Adipose tissue (tissue), 3 donors: ENCODE measurements at regions not wholly inside any gene's neighbourhood (a gene's known extent, or its start where the extent isn't known, plus 50 kb on each side); places are given as distances from the start of the nearest gene placed in this dataset.
A peak's percentile ranks its signal among the peaks of the same experiment; 100 is the strongest.

Source experiments
- H3K27ac ChIP-seq: one replicate; pipeline ENCODE4 v1.5.1; 2013; ENCODE audit warnings: low read depth, low read length
- WGBS, 3 donors: extraction: QIAGEN DNeasy Blood & Tissue Kit; methylation state at CpG; one replicate each; pipeline ENCODE4 v1.1.7; 2013; 5-methylcytosine and 5-hydroxymethylcytosine counted together
- donor health status: healthy with polysubstance abuse.
- donor health status: Bipolar disorder and iron deficiency.
- donor health status: healthy.

DNA sequence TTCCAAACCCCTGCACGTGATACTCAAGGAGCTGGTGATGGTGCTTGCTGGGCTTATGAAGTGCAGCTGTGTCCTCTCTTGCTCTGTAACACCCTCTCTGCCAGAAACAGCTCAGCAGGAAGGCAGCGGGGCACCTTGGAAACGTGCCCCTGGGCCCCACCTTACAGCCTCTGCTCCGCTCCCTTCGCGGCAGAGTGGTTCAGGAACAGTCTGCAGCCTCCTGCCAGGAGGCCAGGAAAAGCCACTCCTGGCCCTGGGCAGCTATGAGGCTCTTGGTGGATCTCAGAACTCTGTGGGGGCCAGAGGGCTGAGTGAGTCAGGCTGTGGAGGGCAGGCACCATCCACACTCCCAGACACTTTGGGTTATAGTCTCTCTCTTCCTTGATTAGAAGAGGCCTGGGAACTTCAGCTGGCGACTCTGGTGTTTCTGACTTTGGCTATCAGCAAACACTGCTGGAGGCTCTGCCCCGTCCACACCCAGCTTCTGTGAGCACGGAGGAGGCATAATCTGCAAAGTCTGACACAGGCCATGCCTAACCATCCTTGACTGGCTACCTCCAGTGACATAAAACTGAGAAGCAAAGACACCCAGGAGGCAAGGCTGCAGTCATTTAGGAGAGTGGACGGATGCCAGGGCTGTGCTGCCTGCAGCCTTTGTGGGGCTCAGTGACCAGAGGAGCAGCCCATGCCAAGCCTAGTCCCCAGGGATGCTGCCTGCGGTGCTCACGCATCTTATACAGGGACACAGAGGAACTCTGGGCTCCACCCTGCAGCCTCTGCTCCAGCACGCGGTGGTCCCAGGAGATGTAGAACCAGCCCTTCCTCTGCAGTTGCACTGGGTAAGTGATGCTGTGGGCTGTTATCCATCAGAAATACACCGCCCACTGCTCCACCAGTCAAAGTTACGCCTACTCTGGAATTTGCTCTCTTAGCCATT is 65.3 kb downstream of the METRNL start:
- peak overlapping the region; percentile 6 for H3K27ac ChIP-seq
- WGBS, 3 donors, result 55 to 70% (median 59%) methylated on average over 16 of the region's 16 CpGs

DNA sequence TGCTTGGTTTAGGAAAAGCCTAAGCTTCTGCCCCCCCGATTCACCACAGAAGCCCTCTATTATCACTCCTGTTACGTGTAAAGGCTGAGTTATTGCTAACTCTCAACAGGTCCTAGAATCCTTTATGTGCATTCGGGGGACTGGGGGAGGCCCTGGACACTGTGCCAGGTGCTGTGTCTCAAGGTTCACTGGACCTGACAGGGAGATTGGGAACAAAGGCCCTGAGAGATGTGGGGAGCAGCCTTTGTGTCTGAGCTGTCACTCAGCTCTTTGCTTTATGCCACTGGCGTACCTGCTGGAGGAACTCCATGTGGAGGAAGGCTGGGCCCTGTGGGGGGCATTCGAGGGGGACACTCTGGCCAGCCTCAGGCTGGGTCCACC is 65.9 kb downstream of the METRNL start:
- 61 to 68% (median 62%) methylated on average over 5 of the region's 5 CpGs for WGBS, 3 donors
- no peak overlapping the region for H3K27ac ChIP-seq

DNA sequence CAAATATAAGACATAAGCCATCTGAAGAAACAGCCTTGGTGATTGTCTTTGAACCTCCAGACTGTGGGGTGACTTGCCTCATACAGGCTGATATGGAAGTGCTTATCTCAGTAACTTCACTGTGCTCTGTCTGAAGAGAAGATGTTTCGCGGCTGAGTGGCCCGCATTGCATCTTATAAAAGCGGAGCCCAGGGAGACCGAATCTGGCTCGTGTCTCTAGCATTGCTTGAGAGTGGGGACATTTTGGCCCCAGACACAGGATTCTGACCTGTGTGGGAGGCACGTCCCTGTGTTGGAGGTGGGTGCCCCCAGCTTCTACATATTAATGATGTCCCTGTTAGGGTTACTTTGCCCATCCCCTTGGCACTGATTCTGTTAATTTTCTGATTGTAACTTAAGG is 66.4 kb downstream of the METRNL start:
- H3K27ac ChIP-seq, result no peak overlapping the region
- WGBS, 3 donors, result 91 to 92% (median 92%) methylated on average over 7 of the region's 7 CpGs

DNA sequence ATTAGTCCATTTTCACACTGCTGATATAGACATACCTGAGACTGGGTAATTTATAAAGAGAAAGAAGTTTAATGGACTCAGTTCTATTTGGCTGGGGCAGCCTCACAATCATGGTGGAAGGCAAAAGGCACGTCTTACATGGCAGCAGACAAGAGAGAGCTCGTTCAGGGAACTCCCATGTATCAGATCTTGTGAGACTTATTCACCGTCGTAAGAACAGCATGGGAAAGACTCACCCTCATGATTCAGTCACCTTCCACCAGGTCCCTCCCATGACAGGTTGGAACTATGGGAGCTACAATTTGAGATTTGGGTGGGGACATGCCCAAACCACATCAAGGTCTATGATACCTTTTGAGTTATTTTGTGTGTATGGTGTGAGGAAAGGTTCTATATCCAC is 66.9 kb downstream of the METRNL start:
- no peak overlapping the region for H3K27ac ChIP-seq
- WGBS, 3 donors, result 77 to 89% (median 88%) methylated on average over 4 of the region's 4 CpGs

DNA sequence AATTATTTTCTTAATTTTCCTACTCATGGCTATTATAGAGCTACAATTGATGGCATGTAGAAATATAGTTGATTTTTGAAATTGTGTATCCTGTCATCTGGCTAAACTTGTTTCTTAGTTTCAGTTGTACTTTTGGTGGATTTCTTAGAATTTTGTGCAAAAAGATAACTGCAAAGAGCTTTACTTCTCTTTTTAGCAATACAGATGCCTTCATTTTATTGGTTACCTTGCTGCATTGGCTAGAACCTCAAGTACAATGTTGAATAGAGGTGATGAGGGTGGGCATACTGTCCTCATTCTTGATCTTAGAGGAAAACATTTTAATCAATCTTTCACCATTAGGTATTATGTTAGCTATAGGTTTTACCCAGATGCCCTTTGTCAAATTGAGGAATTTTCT is 67.9 kb downstream of the METRNL start:
- no peak overlapping the region for H3K27ac ChIP-seq

DNA sequence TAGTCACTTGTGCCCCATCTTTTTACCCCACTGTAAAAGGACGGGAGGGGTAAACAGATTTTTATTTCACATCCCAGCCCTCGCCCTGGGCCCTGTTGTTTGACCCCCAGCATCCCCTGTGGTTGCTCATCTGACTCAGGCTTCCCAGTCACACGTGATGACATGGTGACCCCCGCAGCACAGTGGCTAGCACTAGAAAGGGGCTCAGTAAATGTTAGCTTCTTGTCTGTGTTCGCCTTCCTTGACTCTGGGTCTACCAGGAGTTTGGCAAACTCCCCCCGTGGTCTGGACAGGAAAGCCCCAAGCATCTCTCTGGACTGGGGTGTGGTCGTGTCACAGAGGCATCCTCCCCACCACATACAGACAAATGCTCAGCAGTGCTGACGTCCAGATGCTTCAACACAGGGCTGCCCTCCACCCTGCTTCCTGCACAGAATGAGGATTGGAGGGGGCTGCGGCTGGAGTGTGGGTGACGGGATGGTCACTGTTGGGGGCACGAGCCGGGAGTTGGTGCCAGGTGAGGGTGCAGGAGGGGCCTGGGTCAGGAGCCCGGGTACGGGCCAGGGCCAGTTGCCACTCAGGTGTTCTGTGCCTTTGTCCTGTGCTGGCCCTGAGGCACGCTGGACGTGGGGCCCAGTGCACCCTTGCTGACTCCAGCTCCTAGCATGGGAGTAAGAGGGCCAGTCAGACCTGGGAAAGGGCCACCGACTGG is 69.1 kb downstream of the METRNL start:
- WGBS, 3 donors, result 84 to 87% (median 85%) methylated on average over 17 of the region's 17 CpGs
- H3K27ac ChIP-seq, result no peak overlapping the region

DNA sequence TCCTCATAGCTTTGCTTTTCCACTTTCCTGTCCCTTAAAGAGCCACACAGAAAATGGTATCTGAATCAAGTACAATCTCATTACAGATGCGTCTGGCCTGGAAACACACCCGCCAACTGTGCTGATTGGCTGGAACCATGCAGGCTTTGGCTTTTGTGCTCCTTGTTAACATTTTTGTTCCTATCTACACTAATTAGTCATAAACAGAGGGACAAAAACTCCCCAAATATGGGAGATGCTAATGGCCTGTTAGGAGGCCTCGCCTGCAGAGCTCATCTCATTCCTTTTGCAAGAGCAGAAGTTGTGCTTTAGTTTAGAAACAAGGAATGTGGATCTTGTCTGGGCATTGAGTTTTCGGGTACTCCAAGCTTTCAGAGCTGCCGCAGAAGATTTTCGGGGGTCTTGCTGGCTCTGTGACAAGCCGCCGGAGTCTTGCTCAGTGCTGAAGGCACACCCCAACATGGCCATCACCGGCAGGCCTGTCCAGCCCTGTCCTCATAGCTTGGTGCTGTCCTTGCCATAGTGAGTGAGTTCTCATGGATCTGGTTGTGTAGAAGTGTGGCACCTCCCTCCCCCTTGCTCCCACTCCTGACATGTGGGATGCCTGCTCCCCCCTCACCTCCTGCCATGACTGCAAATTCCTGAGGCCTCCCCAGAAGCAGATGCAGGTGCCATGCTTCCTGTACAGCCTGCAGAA is 69.8 kb downstream of the METRNL start:
- WGBS, 3 donors, result 94 to 95% (median 94%) methylated on average over 9 of the region's 9 CpGs
- no peak overlapping the region for H3K27ac ChIP-seq

DNA sequence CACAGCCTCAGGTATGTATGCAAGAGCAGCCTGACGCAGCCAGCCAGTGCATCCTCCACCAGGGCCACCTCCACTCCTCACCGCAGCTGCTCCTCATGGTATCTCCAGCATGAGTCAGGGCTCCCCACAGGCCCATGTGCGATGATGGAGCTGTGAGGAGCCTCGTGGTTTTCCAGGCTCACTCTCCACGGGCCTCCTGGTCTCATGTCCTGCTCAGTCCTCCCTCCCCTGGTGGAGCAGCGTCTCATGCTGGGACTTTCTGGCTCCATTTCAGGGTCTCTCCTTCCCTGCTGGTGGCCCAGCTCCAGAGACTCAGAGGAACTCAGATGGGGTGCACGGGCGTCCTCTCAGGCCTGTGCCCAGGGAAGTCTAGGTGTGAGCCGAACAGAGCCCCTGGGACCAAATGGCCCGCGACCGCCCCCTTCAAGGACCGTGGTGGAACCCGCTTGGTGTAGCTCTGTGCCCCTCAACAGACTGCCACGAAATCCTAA is 70.4 kb downstream of the METRNL start:
- 84 to 91% (median 90%) methylated on average over 15 of the region's 15 CpGs for WGBS, 3 donors

DNA sequence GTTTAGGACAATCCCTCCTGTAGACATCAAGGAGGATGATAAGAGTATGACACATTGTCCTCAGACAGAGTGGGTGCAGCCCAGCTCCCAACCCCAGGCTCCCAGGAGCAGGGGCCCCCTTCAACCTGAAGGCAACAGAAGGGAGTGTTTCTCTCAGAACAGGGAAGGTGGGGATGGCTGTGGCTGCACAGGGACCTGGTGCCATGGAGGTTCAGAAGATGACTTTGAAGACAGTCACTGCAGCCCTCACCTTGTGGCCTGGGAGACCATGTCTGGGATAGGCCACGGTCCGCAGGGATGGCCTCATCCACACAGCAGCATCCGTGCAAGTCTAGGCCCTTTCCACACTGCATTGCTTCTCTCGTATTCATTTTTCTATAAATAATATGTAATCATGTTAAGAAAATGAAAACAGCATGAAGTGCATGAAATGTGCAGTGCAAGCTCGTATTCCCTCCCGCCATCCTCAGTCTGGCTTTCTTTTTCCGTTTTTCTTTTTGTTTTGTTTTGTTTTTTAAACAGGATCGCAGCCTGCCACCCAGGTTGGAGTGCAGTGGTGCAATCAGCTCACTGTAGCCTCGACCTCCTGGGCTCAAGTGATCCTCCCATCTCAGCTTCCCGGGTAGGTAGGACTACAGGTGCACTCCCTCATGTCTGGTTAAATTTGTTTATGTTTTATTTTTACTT is 71.1 kb downstream of the METRNL start:
- 83 to 89% (median 84%) methylated on average over 10 of the region's 10 CpGs for WGBS, 3 donors
- no peak overlapping the region for H3K27ac ChIP-seq

More for the DNA sequence above, 70.4 kb downstream of the METRNL start:
- H3K27ac ChIP-seq, result no peak overlapping the region

DNA sequence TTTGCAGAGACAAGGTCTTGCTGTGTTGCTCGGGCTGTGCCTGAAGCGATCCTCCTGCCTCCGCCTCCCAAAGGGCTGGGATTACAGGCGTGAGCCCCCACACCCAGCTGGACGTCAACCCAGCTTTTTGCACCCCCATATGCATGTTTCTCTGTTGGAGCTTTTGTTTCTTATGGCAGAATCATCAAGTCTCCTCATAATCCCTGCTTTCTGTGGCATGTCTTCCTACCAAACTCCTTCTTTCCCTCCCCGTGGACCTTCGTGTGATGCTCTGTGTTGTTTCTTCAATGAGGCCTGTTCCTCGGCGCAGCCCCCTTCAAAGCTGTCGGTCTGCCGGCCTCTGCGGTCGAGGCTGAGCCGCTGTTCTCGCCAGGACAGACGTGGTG is 71.6 kb downstream of the METRNL start:
- H3K27ac ChIP-seq, result no peak overlapping the region
- WGBS, 3 donors, result 70 to 88% (median 82%) methylated on average over 16 of the region's 16 CpGs

DNA sequence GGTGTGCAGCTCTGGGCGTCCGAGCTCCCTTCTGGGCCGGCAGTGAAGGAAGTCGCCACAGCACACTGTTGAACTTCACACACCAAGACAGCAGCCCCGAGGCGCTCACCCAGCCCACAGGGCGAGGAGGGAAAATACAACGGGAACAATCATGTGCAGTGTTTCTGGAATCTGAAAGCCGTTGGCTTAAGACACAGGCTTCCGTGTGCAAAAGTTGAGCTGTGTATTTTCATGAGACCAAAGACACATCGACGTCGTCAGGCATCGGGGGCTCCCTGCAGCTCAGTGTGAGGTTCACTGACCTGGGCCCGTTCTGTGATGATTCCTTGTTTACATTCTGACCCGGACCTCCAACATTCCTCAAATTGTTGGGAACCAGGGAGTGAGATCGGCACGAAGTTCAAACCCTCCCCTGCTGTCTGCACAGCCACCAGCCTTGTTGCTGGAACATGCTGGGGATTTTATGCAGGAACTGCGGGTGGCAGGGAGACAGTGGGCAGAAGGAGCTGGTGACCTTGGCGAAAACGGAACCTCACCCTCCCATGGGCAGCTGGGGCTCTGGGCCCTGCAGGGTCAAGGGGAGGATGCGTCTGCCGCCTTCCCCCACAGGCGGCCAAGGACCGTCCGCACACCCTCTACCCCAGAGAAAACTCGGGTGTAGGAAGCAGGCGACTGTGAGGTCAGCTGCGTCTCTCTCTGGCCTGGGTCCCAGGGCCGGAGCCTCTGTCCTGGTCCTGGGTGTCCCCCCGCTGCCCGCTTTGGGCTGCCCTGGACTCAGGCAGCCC is 72.2 kb downstream of the METRNL start:
- no peak overlapping the region for H3K27ac ChIP-seq
- WGBS, 3 donors, result 53 to 74% (median 61%) methylated on average over 32 of the region's 32 CpGs

DNA sequence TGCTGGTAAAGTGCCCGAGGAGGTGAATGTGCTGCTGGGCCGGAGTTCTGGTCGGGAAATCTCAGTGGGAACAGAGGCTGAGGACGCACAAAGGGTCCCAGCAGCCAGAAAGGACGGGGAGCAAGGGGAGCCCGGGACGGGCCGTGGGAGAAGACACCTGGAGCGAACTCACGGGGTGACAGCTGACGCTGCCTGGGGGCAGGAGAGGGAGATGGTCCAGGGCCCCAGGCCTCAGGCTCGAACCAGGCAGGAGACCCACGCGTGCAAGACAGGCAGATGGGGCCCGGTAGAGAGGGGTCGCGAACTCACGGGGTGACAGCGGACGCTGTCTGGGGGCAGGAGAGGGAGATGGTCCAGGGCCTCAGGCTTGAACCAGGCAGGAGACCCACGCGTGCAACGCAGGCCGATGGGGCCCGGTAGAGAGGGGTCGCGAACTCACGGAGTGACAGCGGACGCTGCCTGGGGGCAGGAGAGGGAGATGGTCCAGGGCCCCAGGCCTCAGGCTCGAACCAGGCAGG is 72.9 kb downstream of the METRNL start:
- no peak overlapping the region for H3K27ac ChIP-seq
- WGBS, 3 donors, result 75 to 94% (median 93%) methylated on average over 28 to 31 of the region's 31 CpGs

DNA sequence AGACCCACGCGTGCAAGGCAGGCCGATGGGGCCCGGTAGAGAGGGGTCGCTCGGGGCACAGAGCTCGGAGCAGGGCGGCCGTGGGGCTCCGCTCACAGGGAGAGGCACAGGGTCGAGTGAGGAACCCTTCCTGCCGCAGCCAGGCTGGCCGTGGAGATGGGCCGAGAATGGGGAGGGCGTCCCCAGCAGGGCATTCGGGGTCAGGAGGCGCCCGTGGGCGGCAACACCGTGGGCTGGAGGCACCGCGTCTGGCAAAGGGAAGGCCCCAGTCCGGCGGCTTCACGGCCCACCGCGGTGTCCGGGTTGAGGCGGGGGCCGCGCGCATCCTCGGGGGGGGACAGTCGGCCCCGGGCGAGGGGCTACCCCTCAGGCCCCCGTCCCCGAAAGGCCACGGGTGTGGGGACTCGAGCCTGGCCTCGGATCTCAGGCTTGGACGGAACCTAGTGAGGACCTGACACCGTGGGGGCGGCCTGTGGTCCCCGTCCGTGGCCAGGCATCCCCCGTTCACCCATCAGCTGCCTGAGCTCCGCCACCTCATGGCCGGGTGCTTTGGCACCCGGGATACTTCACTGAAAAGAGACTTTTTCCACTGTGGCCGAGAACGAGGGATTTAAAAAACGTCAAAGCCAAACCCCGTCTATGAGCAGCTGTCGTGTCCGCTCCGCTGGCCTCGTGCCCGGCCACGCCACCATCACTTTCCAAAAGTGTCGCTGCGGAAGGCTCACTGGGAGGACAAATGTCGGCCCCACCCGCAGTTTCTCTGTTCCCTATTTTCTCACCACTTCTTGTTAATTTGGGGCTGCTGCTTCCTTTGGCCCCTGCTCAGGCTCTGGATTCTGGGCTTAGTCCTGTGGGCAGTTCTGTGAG is 73.6 kb downstream of the METRNL start:
- 83 to 87% (median 84%) methylated on average over 45 to 64 of the region's 64 CpGs for WGBS, 3 donors
- no peak overlapping the region for H3K27ac ChIP-seq

DNA sequence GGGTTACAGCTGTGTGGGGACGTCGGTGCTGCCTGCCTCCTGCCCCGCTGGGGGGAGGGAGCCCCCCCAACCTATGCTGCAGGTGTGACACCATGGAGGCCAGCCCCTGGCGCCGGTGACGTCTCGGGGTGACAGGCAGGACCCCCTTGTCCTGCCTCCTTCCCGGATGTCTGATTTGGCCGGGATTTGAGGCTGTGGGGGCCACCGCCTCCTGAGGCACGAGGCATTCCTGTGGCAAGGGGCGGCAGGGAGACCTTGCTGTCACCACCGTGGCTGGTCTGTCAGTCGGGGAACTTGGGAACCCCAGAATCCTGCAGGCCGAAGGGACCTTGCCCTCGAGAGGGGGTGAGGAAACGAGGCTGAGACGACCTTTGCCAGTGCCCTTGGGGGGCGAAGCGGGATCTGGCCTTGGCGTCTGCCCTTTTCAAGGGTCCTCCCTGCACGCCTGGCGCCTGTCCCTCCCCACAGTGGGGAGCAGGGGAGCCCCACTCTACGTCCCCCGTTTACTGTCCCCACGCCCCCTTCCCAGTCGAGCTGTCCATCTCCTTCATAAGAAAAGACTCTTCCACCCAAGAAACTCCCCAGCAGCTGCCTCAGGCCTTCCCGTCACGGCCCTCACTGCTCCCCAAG is 74.4 kb downstream of the METRNL start:
- 77 to 91% (median 86%) methylated on average over 29 of the region's 29 CpGs for WGBS, 3 donors

DNA sequence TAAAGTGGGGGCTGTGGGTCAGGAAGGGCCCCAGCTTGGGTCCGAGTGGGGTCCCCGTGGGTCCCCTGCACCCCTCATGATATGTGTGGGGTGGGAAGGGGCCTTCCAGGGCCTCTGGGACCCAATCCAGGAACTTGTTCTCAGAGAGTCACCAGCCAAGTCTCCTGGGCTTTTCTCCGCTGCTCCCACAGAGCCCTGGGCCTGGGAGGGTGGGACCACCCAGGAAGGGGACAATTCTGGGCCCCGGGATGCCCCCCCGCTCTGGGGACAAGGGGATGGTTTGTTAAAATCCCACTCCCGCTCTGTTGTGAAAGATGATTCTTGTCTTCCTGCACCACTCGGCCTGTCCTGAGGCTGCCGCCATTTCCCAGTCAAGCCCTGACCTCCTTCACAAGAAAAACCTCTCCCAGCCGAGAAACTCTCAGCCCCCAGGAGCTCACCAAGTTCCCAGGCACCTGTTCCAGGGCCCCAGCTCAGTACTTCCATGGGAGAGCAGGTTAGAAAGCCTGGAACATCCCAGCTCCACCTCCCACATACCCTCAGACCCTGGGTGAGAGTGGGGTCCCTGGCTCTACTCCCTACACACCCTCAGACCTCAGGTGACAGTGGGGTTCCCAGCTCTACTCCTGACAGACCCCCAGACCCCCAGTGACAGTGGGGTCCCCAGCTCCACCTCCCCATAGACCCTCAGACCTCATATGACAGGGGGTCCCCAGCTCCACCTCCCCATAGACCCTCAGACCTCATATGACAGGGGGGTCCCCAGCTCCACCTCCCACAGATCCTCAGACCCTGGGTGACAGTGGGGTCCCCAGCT is 75.1 kb downstream of the METRNL start:
- WGBS, 3 donors, result 67 to 80% (median 75%) methylated on average over 9 of the region's 9 CpGs
- no peak overlapping the region for H3K27ac ChIP-seq

More for the DNA sequence above, 74.4 kb downstream of the METRNL start:
- H3K27ac ChIP-seq, result no peak overlapping the region
